ENCODE measurements at regions not wholly inside any gene's neighbourhood (a gene's known extent, or its start where the extent isn't known, plus 50 kb on each side); places are given as distances from the start of the nearest gene placed in this dataset.

GRCh38 chr16:82311528-82311927 is 141.5 kb upstream of the MPHOSPH6 start:
- no peaks in the 10 kb centered on the region for H3K9me3 Mint-ChIP-seq (ENCODE audit: unreplicated experiment)
- H3K4me1 Mint-ChIP-seq (ENCODE audit: unreplicated experiment) = no peaks in the 10 kb centered on the region
- DNase-seq (ENCODE audit: extremely low spot score, unreplicated experiment) = no peak
- TF ChIP-seq CTCF (IDR thresholded peaks at IDR 0.05) = no peak
- H3K27me3 Mint-ChIP-seq (ENCODE audit: unreplicated experiment) = no peaks in the 10 kb centered on the region
- no peak overlapping the region for H3K4me3 Mint-ChIP-seq (ENCODE audit: unreplicated experiment)
- no peak overlapping the region for H3K27ac Mint-ChIP-seq (ENCODE audit: unreplicated experiment)
- no peaks in the 10 kb centered on the region for H3K36me3 Mint-ChIP-seq (ENCODE audit: unreplicated experiment)

GRCh38 chr16:82302042-82302727 is 132.2 kb upstream of the MPHOSPH6 start:
- Mint-ChIP-seq H3K36me3 (ENCODE audit: unreplicated experiment) (no peaks in the 10 kb centered on the region), H3K9me3 (ENCODE audit: unreplicated experiment) (no peaks in the 10 kb centered on the region), H3K27me3 (ENCODE audit: unreplicated experiment) (peaks cover 3% of the 10 kb centered on the region), H3K4me1 (ENCODE audit: unreplicated experiment) (no peaks in the 10 kb centered on the region), H3K4me3 (ENCODE audit: unreplicated experiment) (no peak overlapping the region), H3K27ac (ENCODE audit: unreplicated experiment) (no peak overlapping the region)
- TF ChIP-seq CTCF (IDR thresholded peaks at IDR 0.05) = no peak
- DNase-seq (ENCODE audit: extremely low spot score, unreplicated experiment) = no peak

GRCh38 chr16:82301146-82301755 is 131.2 kb upstream of the MPHOSPH6 start:
- peaks cover 3% of the 10 kb centered on the region for H3K27me3 Mint-ChIP-seq (ENCODE audit: unreplicated experiment)
- no peak overlapping the region for H3K27ac Mint-ChIP-seq (ENCODE audit: unreplicated experiment)
- no peaks in the 10 kb centered on the region for H3K36me3 Mint-ChIP-seq (ENCODE audit: unreplicated experiment)
- no peak for TF ChIP-seq CTCF (IDR thresholded peaks at IDR 0.05)
- H3K4me1 Mint-ChIP-seq (ENCODE audit: unreplicated experiment) = no peaks in the 10 kb centered on the region
- no peaks in the 10 kb centered on the region for H3K9me3 Mint-ChIP-seq (ENCODE audit: unreplicated experiment)
- no peak overlapping the region for H3K4me3 Mint-ChIP-seq (ENCODE audit: unreplicated experiment)
- no peak for DNase-seq (ENCODE audit: extremely low spot score, unreplicated experiment)

GRCh38 chr16:82300374-82300951 is 130.4 kb upstream of the MPHOSPH6 start:
- Mint-ChIP-seq H3K9me3 (ENCODE audit: unreplicated experiment) (no peaks in the 10 kb centered on the region), H3K27ac (ENCODE audit: unreplicated experiment) (no peak overlapping the region), H3K36me3 (ENCODE audit: unreplicated experiment) (no peaks in the 10 kb centered on the region), H3K4me3 (ENCODE audit: unreplicated experiment) (no peak overlapping the region), H3K4me1 (ENCODE audit: unreplicated experiment) (no peaks in the 10 kb centered on the region), H3K27me3 (ENCODE audit: unreplicated experiment) (peaks cover 3% of the 10 kb centered on the region)
- TF ChIP-seq CTCF (IDR thresholded peaks at IDR 0.05) = no peak
- no peak for DNase-seq (ENCODE audit: extremely low spot score, unreplicated experiment)

- no peak for DNase-seq (ENCODE audit: extremely low spot score, unreplicated experiment)
- no peaks in the 10 kb centered on the region for H3K36me3 Mint-ChIP-seq (ENCODE audit: unreplicated experiment)
- no peak overlapping the region for H3K27ac Mint-ChIP-seq (ENCODE audit: unreplicated experiment)
- no peaks in the 10 kb centered on the region for H3K27me3 Mint-ChIP-seq (ENCODE audit: unreplicated experiment)
- no peak overlapping the region for H3K4me3 Mint-ChIP-seq (ENCODE audit: unreplicated experiment)
- no peak for TF ChIP-seq CTCF (IDR thresholded peaks at IDR 0.05)
- H3K9me3 Mint-ChIP-seq (ENCODE audit: unreplicated experiment) = no peaks in the 10 kb centered on the region
- H3K4me1 Mint-ChIP-seq (ENCODE audit: unreplicated experiment) = no peaks in the 10 kb centered on the region
Measured at GRCh38 chr16:82298472-82298871, 128.4 kb upstream of the MPHOSPH6 start.

Data from osteocyte (in vitro differentiated cells).